ENCODE measurements at regions not wholly inside any gene's neighbourhood (a gene's known extent, or its start where the extent isn't known, plus 50 kb on each side); places are given as distances from the start of the nearest gene placed in this dataset.
"Not testable (repeated sequence)": the region's sequence is repeated elsewhere in the genome, so short reads cannot be mapped to it uniquely, and the experiment has no call there.

DNA sequence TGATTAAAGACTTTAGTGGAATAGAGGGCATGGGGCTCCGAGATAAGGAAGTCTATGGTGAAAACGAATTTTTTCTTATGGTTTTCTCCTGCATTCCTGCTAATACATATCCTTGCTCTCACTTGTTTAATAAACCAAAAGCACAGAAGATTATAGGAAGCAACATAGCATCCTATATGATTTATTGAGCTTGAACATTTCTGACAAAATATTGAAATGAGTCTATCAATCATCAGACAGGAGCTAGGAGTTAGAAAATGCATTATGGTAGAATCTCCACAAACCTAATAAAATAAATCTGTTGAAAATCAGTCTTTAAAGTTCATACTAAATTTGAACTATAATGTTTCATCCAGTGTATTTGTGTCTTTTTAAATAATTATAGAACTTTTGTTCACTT lies 554.6 kb upstream of the RGMB start:
- H2AFZ ChIP-seq, result no peak overlapping the region
- peaks cover 5% of the 10 kb centered on the region; the same call in 1 of the 2 replicates for H3K4me1 ChIP-seq (ENCODE audit: insufficient read depth)
- no peaks in the 10 kb centered on the region for H4K20me1 ChIP-seq (ENCODE audit: insufficient read depth)
- in situ Hi-C loops (cut with MboI), result no loop called here
- no peak overlapping the region for H3K4me2 ChIP-seq (ENCODE audit: unreplicated experiment)
- no peak overlapping the region for H3K9ac ChIP-seq
- no peaks in the 10 kb centered on the region for H3K36me3 ChIP-seq (ENCODE audit: low read depth)
- H3F3A ChIP-seq (ENCODE audit: insufficient read depth), result 0 out of 2 replicates have a peak, but pooled peaks cover 4% of the 10 kb centered on the region
- H3K27ac ChIP-seq, result no peak overlapping the region
- 58 to 61% methylated on average over 2 of the region's 2 CpGs for WGBS, 2 experiments (ENCODE audit: low coverage in 1 of 2, low lambda C conversion rate in 2 of 2, missing lambda C conversion rate in 2 of 2)
- H3K9me2 ChIP-seq (ENCODE audit: insufficient read depth), result no peaks in the 10 kb centered on the region
- no peak overlapping the region for H3K4me3 ChIP-seq
- no peaks in the 10 kb centered on the region for H3K27me3 ChIP-seq (replicated peaks; ENCODE audit: insufficient read depth)
- H3K9me3 ChIP-seq (ENCODE audit: low read depth), result no peaks in the 10 kb centered on the region
- H3K79me2 ChIP-seq (ENCODE audit: insufficient read depth), result no peaks in the 10 kb centered on the region
- DNase-seq, result no peak
- TF ChIP-seq EZH2 (IDR thresholded peaks at IDR 0.05; ENCODE audit: insufficient read depth, poor library complexity, severe bottlenecking) (no peak), EZH2phosphoT487 (IDR thresholded peaks at IDR 0.05; ENCODE audit: insufficient read depth, low read depth) (no peak)

DNA sequence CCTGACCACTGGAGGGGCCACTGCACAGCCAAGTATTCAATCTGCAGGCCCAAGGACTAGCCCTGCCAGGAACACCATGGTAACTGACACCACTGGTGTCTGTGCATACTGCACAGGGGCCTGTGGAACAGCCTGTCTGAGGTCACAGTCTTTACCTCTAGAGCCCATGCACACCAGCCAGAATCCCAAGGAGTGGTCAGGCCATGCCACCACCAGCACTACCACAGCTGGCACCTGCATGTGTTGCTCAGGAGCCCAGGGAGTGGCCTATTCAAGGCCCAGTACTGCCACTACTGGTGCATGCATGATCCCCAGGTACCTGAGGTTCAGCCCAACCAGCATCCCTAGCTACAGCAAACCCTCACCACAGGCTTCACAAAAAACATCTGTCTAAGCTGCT lies 546.0 kb upstream of the RGMB start:
- H3F3A ChIP-seq (ENCODE audit: insufficient read depth), result no peaks in the 10 kb centered on the region
- no peaks in the 10 kb centered on the region for H4K20me1 ChIP-seq (ENCODE audit: insufficient read depth)
- no peak overlapping the region for H3K4me3 ChIP-seq
- peaks cover 6% of the 10 kb centered on the region for H3K9me3 ChIP-seq (ENCODE audit: low read depth)
- no peaks in the 10 kb centered on the region; the same call in 1 of the 2 replicates for H3K9me2 ChIP-seq (ENCODE audit: insufficient read depth)
- H3K9ac ChIP-seq, result no peak overlapping the region
- no peak overlapping the region for H3K4me2 ChIP-seq (ENCODE audit: unreplicated experiment)
- TF ChIP-seq EZH2 (IDR thresholded peaks at IDR 0.05; ENCODE audit: insufficient read depth, poor library complexity, severe bottlenecking) (no peak), EZH2phosphoT487 (IDR thresholded peaks at IDR 0.05; ENCODE audit: insufficient read depth, low read depth) (no peak)
- in situ Hi-C loops (cut with MboI), result no loop called here
- H3K27me3 ChIP-seq (replicated peaks; ENCODE audit: insufficient read depth), result no peaks in the 10 kb centered on the region
- H3K4me1 ChIP-seq (ENCODE audit: insufficient read depth), result no peaks in the 10 kb centered on the region
- H3K27ac ChIP-seq, result no peak overlapping the region
- no peaks in the 10 kb centered on the region for H3K36me3 ChIP-seq (ENCODE audit: low read depth)
- H3K79me2 ChIP-seq (ENCODE audit: insufficient read depth), result no peaks in the 10 kb centered on the region
- H2AFZ ChIP-seq, result no peak overlapping the region
- no peak for DNase-seq

DNA sequence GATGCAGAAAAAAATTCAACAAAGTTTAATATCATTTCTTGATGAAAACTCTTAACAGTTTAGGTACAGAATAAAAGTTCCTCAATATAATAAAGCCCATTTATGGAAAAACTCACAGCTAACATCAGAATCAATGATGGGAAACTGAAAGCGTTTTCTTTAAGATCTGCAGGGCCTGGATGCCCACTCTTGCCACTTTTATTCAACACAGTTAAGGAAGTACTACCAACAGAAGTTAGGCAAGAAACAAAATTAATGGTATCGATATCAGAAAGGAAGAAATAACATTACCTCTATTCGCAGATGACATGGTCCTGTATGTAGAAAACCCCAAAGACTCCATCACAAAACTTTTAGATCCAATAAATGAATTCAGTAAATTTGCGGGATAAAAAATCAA lies 542.4 kb upstream of the RGMB start:
- DNase-seq, result no peak
- 61 to 63% methylated on average over 4 of the region's 4 CpGs for WGBS, 2 experiments (ENCODE audit: low coverage in 1 of 2, low lambda C conversion rate in 2 of 2, missing lambda C conversion rate in 2 of 2)
- Histone ChIP-seq H3K4me1 (ENCODE audit: insufficient read depth) (no peaks in the 10 kb centered on the region), H3K9ac (no peak overlapping the region), H3K9me3 (ENCODE audit: low read depth) (no peaks in the 10 kb centered on the region), H3K36me3 (ENCODE audit: low read depth) (no peaks in the 10 kb centered on the region), H3K4me2 (ENCODE audit: unreplicated experiment) (no peak overlapping the region), H3K27ac (no peak overlapping the region), H3K9me2 (ENCODE audit: insufficient read depth) (no peaks in the 10 kb centered on the region; the same call in 1 of the 2 replicates), H3K4me3 (no peak overlapping the region), H4K20me1 (ENCODE audit: insufficient read depth) (no peaks in the 10 kb centered on the region), H3F3A (ENCODE audit: insufficient read depth) (no peaks in the 10 kb centered on the region), H3K27me3 (replicated peaks; ENCODE audit: insufficient read depth) (no peaks in the 10 kb centered on the region), H3K79me2 (ENCODE audit: insufficient read depth) (no peaks in the 10 kb centered on the region), H2AFZ (no peak overlapping the region)
- in situ Hi-C loops (cut with MboI), result no loop called here
- TF ChIP-seq EZH2 (IDR thresholded peaks at IDR 0.05; ENCODE audit: insufficient read depth, poor library complexity, severe bottlenecking) (no peak), EZH2phosphoT487 (IDR thresholded peaks at IDR 0.05; ENCODE audit: insufficient read depth, low read depth) (no peak)

- H3K27me3 ChIP-seq (replicated peaks; ENCODE audit: insufficient read depth); H3K4me3 ChIP-seq; H4K20me1 ChIP-seq (ENCODE audit: insufficient read depth); H3K9me3 ChIP-seq (ENCODE audit: low read depth); H3K4me2 ChIP-seq (ENCODE audit: unreplicated experiment); H2AFZ ChIP-seq; in situ Hi-C loops (cut with MboI); H3K9ac ChIP-seq; H3F3A ChIP-seq (ENCODE audit: insufficient read depth); DNase-seq; H3K4me1 ChIP-seq (ENCODE audit: insufficient read depth); H3K36me3 ChIP-seq (ENCODE audit: low read depth); H3K27ac ChIP-seq; H3K9me2 ChIP-seq (ENCODE audit: insufficient read depth); H3K79me2 ChIP-seq (ENCODE audit: insufficient read depth): not testable (repeated sequence)
- WGBS, 2 experiments (ENCODE audit: low coverage in 1 of 2, low lambda C conversion rate in 2 of 2, missing lambda C conversion rate in 2 of 2), result 79 to 81% methylated on average over 5 of the region's 5 CpGs
These were observed 535.7 kb upstream of the RGMB start for GRCh38 chr5:98237794-98238193.

- Histone ChIP-seq H3K79me2 (ENCODE audit: insufficient read depth) (no peaks in the 10 kb centered on the region), H3K4me2 (ENCODE audit: unreplicated experiment) (no peak overlapping the region), H3K27me3 (replicated peaks; ENCODE audit: insufficient read depth) (no peaks in the 10 kb centered on the region), H3K9ac (no peak overlapping the region), H3K4me1 (ENCODE audit: insufficient read depth) (peaks cover under 1% of the 10 kb centered on the region; the same call in 1 of the 2 replicates), H3K9me3 (ENCODE audit: low read depth) (no peaks in the 10 kb centered on the region), H2AFZ (no peak overlapping the region), H3K9me2 (ENCODE audit: insufficient read depth) (no peaks in the 10 kb centered on the region), H3F3A (ENCODE audit: insufficient read depth) (0 out of 2 replicates have a peak, but pooled peaks cover under 1% of the 10 kb centered on the region), H3K27ac (no peak overlapping the region), H4K20me1 (ENCODE audit: insufficient read depth) (no peaks in the 10 kb centered on the region), H3K4me3 (no peak overlapping the region), H3K36me3 (ENCODE audit: low read depth) (no peaks in the 10 kb centered on the region)
- in situ Hi-C loops (cut with MboI), result no loop called here
- WGBS, 2 experiments (ENCODE audit: low coverage in 1 of 2, low lambda C conversion rate in 2 of 2, missing lambda C conversion rate in 2 of 2), result 29 to 33% methylated on average over 1 of the region's 1 CpG
- DNase-seq, result no peak
- no peak for TF ChIP-seq EZH2 (IDR thresholded peaks at IDR 0.05; ENCODE audit: insufficient read depth, poor library complexity, severe bottlenecking)
- no peak for TF ChIP-seq EZH2phosphoT487 (IDR thresholded peaks at IDR 0.05; ENCODE audit: insufficient read depth, low read depth)
These were observed 529.5 kb upstream of the RGMB start for GRCh38 chr5:98243972-98244371.

All from GM23248 (cell line).